Esophagus mucosa (tissue), 1 donor: ENCODE measurements at regions not wholly inside any gene's neighbourhood (a gene's known extent, or its start where the extent isn't known, plus 50 kb on each side); places are given as distances from the start of the nearest gene placed in this dataset.
"Not testable (repeated sequence)": the region's sequence is repeated elsewhere in the genome, so short reads cannot be mapped to it uniquely, and the experiment has no call there.

Experiments
- ATAC-seq: fragments of 200-7000 bp; cut with Tn5 transposase; one replicate; pipeline ENCODE4 v1.9.1; 2020
- donor health status: DM: yes; HTN: yes; CAD: no.

DNA sequence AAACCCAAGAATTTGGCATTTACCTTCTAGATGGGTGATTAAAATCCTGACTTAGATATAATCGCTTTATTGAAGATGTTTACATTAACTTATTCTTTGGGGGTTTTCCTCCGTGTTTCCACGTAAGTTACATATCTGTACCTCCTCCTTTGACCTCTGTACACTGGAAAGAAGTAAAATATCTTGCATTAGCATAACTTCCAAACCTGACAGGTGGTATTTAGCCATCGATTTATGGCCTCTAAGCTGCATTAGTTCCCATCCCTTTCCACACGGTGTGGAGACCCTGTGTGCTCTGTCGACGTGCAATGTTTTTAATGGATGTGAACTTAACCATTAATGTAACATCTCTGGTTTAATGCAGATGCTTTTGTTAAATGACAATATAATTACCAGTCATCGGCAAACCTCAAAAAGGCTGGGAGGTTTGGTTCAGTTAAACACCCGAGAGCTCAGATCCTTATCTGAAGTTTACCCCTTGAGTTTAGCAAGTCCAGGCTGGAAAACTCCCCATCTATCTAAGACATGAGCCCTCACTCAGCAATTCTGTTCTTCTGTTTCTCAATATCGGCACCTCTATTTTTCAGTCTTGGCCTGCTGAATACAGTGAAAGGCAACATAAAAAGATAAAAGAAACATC is 295.2 kb downstream of the GATA3 start:
- no peak for ATAC-seq

DNA sequence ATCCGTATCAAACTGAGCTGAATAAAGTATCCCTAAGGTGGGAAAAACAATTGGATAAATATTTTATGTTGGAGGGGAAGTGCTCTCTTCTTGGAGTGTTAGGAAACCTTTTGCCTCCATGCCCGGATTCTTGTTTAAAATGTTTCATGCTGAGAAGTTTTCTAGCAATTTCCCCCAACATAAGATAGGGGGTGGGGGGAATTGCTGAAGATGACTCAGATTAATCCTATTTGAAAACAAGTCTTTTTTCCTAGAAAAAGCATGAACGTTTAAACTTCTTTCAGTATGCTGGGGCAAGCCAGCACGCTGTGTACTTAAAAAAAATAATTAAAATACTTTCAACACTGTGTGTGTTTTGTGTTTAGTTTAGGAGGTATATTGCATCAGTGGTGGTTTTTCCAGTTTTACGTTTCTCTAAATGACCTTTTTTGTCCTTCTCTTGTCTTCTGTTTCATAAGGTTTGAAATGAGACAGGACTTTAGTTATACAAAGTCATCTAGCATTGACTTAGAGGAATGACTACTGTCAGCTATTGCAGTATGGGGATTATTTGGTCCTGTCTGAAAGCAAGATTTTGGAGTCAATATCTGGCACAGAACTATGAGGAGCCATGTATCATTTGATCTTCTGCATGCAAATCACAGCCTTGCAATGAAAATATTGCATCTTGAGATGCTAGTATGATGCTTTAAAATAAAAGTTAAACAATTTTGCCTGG is 295.9 kb downstream of the GATA3 start:
- ATAC-seq: no peak

DNA sequence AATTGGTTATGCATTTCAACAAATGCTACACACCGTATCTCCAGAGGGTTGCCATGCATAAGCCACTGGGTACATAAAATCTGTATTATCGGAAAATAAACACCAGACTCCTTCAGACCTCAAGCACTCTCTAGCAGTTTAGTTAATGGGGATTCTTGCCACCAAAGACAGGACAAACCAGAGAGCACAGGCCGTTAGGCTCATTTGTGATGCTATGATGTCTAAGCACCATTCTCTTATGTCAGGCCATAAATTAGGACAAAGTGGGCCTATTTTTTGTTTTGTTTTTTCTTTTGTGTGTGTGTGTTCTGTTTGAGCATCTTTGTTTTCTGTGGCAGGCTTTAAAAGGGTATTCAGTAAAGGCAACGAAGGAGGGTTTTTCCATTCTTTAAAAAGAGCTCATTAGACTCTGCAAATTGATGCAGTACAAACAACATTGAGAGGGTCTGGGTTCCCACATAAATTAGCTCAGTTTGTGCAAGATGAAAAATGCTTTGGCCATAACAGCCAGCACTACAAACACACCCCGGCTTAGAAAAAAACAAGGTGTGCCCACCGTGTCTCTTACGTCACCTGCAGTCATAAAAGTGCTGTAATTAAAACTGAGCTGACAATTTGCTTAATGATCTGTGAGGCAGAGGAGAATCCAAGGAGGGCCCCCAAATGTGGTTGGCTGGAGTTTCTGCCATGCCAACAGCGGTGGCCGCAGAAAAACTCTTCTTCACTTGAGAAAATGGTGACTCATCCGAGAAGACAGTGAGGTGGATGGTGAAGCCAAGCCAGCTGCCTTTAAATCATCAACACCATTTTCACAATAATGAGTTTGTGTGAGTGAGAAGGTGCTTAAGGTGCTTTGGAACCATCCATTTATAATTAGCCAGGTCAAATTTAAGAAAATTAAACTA is 297.9 kb downstream of the GATA3 start:
- no peak for ATAC-seq

DNA sequence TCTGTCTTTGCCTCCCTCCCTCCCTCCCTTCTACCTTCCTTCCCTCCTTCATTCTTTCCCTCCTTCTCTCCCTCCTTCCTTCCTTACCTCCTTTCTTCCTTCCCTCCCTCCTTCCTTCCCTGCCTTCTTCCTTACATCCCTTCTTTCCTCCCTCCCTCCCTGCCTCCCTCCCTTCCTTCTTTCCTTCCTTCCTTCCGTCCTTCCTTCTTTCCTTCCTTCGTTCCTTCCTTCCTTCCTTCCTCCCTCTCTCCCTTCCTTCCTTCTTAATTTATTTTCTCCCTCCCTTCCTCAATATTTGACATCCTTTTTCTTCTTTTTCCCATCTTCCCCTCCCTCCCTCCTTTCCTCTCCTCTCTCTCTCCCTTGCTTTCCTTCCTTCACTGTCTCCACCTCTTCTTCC is 301.8 kb downstream of the GATA3 start:
- ATAC-seq: no peak

GRCh38 chr10:8359467-8359866 is 305.0 kb downstream of the GATA3 start:
- no peak for ATAC-seq

DNA sequence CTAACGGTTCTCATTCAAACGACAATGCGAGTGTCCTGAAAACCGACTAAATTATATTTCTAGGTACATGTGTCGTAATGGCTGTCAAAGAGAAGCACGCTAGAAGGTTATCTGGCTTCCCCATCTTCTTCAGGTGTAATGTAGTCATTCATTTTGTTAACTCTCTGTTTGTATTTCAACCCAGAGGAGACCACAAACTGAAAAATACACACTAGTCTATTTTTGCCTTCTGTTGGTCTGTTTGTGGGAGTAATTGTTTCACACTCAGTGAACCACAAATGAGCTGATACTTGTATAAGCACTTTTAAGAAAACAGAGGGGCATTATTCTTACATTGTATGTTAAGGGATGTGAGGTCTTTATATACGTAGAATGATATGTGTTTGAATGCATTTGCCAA is 305.9 kb downstream of the GATA3 start:
- no peak for ATAC-seq

DNA sequence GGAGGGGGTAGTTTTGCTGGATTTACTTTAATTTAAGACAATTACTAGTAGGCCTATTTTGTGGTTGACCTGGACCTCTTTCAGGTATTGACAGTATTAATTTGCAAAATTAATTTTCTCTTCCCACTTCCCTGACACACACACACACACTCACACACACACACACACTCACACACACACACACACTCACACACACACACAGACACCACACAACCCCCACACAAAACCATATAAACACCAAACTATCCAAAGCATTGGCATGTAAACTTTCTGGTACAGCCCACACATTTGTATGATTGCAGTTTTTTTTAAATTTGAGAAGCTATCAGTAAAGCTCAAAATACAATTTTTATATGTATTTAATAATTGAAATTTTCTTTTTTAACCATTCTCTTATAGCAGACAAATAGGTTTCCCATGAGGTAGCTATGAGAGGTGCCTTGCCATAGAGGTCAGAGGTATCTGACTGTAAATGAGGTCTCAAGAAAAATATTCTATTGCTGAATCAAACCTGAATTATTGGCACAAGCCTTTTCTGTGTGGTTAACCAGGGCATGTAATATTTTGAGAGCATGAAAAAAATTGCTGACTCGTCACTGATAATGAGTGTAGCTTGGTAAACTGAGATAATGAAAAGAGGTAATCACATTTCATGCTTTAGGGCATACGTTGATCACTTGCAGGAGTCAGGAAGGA is 306.5 kb downstream of the GATA3 start:
- no peak for ATAC-seq

GRCh38 chr10:8361510-8361844 is 307.0 kb downstream of the GATA3 start:
- ATAC-seq: no peak

DNA sequence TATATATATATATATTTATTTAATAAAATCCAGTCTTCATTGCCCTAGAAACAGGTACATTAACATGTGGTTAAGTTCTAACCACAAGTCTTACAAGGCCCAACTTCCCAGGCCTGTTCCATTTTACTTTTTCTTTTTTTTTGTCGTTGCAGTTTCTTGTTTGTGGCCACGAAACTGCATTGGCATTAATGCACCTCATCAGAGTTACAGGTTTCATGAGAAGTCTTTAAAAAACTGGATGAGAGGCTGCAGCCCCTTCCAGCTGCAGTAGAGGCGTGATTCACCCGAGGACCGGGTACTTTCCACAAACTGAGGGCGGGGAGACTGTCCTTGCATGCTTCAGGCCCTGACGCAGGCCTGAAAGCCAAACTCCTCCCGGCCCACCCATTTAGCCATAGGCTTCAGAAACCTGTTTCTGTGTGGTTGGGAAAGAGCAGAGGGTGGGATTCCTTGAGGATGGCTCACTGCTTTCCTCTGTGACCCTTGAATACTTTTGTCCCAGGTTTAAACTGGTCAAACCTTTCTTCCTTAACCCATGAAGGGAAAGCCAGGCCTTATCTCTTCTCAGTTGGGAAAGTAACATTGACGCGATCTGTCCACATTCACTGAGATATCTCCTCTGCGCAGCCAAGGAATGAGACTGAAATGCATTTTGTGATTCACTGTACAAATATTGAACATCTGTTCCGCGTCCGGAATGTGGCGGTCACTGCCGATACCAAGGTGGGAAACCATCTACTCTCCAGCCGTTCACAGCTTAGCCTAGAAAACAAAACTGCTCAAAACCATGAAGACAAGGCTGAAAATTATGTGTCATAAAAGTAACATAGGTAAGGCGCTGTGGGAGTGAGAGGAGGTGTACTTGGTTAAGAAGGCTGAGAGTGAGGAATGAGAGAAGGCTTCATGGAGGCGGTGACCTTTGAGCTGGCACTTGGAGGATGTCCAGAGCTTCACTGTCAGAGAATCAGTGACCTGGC is 311.7 kb downstream of the GATA3 start:
- ATAC-seq: peak; percentile 75

- ATAC-seq: not testable (repeated sequence)
Measured at GRCh38 chr10:8367672-8368411, 313.4 kb downstream of the GATA3 start.

DNA sequence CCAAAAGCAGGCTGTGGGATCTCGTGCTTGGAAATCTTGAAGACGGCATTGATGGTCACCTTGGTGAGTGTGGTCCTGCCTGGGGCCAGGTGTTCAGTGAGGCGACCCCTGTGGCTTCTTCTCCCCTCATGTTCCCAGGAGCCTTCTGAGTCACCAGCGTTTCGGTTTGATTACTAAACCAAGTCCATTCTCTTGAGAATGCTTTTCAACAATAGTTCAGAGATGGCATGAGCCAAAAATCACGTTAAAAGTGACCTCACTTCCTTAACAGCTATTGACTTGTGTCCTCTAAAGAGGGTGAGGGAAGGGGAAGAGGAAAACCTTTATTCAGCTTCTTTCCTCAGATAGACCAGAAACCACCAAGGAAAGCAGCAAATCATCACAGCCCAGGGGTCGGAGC is 315.2 kb downstream of the GATA3 start:
- no peak for ATAC-seq

- ATAC-seq: peak; percentile 22
Measured at GRCh38 chr10:8374334-8374733, 319.8 kb downstream of the GATA3 start.

GRCh38 chr10:8375137-8375536 is 320.6 kb downstream of the GATA3 start:
- ATAC-seq: no peak

DNA sequence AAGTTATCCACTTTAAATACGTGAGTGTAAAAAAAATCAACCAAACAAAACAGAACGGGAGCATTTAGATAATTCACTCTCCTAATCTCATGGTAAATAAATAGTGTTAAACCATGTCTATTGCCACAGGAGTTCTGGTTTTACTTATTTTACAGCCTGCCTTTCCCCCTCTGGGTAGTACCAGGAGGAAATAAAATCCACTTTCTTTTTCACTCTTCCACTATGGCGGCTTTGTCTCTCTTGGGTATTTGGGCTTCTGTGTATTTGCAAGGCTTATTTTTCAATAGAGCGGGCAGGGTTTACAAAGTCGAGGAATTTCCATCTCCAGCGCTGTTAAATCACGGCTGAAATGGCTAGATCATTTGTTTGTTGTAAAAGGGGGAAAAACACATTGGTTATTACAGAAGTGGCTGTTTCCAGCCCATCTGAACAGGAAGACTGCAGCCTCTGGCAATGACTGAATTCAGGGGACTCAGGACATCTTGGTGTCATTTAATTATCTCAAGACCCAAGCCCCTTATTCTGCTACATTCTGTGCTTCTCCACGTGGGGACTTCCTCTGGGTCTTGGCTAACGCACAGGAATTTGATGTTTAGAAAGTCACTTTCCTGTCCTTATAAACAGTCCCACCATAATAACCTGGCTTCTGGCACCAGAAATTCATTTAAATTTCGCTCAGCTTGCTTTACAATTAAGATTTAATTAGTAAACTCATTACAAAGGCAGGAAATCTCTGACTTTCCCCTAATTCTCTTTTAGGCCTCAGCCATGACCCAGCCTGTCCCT is 323.9 kb downstream of the GATA3 start:
- no peak for ATAC-seq

DNA sequence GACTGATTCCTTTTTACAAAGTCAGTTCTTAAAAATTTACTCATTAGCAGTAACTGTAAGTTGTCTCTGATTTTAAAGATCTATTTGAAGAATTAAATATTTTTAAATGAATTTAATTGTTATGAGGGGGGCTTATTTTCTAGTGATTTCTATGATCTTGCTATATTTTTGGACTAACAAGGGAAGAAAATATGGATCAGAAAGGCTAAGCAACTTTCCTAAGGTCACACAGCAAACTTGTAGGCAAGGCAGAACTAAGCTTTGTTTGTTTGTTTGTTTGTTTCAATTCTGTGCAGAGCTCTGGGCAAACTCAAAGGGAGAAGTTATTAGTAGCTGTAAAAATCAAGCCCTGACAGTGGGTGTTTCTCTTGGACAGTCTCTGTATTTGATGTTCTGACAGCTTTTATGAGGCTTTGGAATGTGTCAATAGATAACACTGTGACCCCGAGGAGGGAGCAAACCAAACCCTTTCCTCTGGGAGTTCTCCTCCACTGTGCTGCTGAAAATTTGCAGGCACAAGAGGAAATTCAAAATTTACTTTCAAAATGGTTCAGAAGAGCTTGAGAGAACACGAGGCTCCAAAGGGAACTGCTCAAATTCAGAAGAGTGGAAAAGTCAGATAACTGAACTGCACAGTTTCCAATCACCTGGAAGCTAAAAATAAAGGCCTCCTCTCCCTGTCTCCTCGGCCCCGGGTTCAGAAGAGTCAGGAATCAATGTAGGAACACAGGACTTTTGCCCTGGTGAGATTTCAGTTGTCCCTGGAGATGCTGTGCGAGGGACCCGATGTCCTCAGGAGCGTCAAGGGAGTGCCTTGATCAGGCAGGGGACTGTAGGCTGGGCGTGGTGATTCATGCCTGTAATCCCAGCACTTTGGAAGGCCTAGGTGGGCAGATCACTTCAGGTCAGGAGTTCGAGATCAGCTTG is 325.7 kb downstream of the GATA3 start:
- ATAC-seq: no peak

DNA sequence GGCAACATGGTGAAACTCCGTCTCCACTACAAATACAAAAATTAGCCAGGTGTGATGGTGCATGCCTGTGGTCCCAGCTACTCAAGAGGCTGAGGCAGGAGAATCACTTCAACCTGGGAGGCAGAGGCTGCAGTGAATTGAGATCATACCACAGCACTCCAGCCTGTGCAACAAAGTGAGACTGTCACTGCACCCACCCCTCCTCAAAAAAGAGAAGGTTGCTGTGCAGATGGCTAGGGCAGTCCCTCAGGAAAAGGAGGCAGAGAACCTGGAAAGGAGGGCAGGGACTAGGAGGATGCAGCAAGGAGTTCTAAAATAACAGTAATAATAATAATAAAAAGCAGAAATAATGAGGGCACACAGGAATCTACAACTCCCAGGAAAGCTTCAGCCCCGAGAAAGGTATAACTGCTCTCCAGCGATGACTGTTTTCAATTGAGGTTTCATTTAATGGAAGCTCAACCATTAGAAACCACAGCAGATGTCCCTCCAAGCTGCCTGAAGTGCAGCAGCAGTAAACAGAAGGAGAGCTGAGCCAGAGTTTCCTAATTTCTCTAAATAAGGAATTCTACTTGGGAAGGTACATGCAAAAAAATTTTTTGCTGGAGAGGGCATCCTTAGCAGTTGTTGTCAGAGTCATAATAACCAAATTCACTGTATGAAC is 326.5 kb downstream of the GATA3 start:
- no peak for ATAC-seq

DNA sequence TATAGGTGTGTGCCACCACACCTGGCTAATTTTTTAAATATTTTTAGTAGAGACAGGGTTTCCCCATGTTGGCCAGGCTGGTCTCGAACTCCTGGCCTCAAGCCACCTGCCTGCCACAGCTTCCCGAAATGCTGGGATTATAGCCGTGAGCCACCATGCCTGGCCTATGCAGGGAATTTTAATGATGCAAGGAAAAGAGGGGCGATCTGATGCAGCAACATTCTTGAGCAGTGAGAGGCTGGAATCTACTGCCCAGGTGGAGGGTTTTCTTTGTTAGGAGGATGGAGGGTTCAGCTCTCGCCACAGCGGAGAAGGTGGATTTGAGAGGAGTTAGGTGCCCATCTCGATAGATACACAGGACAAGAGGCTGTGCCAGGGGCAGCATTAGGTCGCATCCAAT is 332.3 kb downstream of the GATA3 start:
- ATAC-seq: no peak

GRCh38 chr10:8389630-8390029 is 335.1 kb downstream of the GATA3 start:
- peak; percentile 94 for ATAC-seq
